ENCODE measurements at regions not wholly inside any gene's neighbourhood (a gene's known extent, or its start where the extent isn't known, plus 50 kb on each side); places are given as distances from the start of the nearest gene placed in this dataset.

DNA sequence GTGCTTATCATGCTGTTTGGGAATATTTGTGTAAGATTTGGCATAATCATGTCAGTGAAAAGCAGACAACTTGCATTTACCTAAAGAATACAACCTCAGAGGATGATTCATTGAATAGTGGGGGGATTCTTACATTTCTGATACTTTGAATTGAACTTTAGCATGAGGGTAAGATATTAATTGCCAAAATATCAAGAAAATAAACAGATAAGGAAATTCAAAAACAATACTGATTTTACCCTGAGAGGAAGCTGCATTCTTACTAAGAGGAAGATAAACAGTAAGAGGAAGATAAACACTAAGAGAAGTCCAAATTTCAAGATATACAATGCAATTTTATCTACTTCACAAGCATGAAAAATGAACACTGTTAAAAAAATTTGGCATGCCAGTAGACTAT is 2564.3 kb upstream of the PCDH20 start:
- Mint-ChIP-seq H3K27ac (no peak overlapping the region), H3K9me3 (no peaks in the 10 kb centered on the region), H3K4me3 (no peak overlapping the region), H3K36me3 (ENCODE audit: low read depth) (no peaks in the 10 kb centered on the region), H3K4me1 (no peaks in the 10 kb centered on the region), H3K27me3 (ENCODE audit: low read depth, poor library complexity) (no peaks in the 10 kb centered on the region)
- DNase-seq, result no peak
- TF ChIP-seq, protein P1, sequence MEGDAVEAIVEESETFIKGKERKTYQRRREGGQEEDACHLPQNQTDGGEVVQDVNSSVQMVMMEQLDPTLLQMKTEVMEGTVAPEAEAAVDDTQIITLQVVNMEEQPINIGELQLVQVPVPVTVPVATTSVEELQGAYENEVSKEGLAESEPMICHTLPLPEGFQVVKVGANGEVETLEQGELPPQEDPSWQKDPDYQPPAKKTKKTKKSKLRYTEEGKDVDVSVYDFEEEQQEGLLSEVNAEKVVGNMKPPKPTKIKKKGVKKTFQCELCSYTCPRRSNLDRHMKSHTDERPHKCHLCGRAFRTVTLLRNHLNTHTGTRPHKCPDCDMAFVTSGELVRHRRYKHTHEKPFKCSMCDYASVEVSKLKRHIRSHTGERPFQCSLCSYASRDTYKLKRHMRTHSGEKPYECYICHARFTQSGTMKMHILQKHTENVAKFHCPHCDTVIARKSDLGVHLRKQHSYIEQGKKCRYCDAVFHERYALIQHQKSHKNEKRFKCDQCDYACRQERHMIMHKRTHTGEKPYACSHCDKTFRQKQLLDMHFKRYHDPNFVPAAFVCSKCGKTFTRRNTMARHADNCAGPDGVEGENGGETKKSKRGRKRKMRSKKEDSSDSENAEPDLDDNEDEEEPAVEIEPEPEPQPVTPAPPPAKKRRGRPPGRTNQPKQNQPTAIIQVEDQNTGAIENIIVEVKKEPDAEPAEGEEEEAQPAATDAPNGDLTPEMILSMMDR (IDR thresholded peaks at IDR 0.05), result no peak

DNA sequence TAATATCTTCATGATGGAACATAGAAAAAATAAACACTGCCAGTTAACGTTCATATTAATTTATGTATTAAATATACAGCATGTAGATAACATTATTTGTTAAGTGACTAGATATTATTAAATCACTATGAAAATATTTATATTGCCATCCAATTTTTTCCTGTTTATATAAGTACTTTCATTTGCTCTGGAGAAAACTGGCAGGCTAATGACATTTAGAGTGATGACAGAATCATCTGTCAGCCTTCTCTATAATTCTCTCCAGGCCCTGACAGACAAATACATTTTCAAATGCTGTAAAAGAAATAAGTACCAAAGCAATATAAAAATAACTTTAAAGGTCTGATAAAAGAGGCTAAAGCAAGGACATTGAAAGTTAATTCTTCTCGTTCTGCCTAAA is 2556.7 kb upstream of the PCDH20 start:
- no peak overlapping the region for H3K27ac Mint-ChIP-seq
- TF ChIP-seq, protein P1 (IDR thresholded peaks at IDR 0.05), result no peak
- H3K27me3 Mint-ChIP-seq (ENCODE audit: low read depth, poor library complexity), result no peaks in the 10 kb centered on the region
- no peaks in the 10 kb centered on the region for H3K36me3 Mint-ChIP-seq (ENCODE audit: low read depth)
- no peaks in the 10 kb centered on the region for H3K4me1 Mint-ChIP-seq
- no peak overlapping the region for H3K4me3 Mint-ChIP-seq
- no peaks in the 10 kb centered on the region for H3K9me3 Mint-ChIP-seq
- no peak for DNase-seq

DNA sequence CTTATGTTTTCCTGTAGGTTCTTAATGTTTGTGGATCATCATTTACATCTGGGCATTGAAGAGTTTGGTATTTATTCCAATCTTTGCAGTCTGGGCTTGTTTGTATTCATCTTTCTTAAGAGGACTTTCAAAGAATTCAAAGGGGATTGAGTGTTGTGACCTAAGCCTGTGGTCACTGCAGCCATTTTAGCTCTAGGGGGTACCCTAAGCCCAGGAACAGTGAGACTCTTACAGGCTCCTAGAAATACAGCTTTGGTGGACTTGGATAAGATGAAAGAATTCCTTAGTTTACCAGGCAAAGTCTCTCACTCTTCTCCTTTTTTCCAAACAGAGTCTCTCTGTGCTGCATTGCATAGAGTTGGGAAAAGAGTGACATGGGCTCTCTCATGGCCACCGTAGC is 2539.0 kb upstream of the PCDH20 start:
- Mint-ChIP-seq H3K27me3 (ENCODE audit: low read depth, poor library complexity) (no peaks in the 10 kb centered on the region), H3K4me1 (no peaks in the 10 kb centered on the region), H3K36me3 (ENCODE audit: low read depth) (no peaks in the 10 kb centered on the region), H3K9me3 (peaks cover 15% of the 10 kb centered on the region), H3K27ac (no peak overlapping the region), H3K4me3 (no peak overlapping the region)
- TF ChIP-seq, protein P1 (IDR thresholded peaks at IDR 0.05), result no peak
- DNase-seq, result no peak

DNA sequence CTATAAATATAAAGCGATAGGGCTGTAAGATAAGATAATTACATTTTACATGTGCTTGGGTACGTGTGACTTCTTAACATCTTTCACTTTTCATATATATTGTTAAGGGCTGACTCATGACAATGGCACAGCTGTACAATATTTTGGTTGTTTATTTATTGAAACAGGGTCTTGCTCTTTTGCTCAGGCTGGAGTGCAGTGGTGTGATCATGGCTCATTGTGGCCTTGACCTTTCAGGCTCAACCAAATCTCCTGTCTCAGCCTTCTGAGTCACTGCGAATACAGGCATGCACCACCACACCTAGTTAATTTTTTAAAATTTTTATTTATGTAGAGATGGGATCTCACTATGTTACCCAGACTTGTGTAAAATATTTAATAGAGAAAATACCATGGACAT is 2532.4 kb upstream of the PCDH20 start:
- TF ChIP-seq, protein P1 (IDR thresholded peaks at IDR 0.05), result no peak
- H3K4me1 Mint-ChIP-seq, result no peaks in the 10 kb centered on the region
- no peak for DNase-seq
- H3K27me3 Mint-ChIP-seq (ENCODE audit: low read depth, poor library complexity), result no peaks in the 10 kb centered on the region
- no peak overlapping the region for H3K4me3 Mint-ChIP-seq
- no peak overlapping the region for H3K27ac Mint-ChIP-seq
- H3K36me3 Mint-ChIP-seq (ENCODE audit: low read depth), result no peaks in the 10 kb centered on the region
- H3K9me3 Mint-ChIP-seq, result no peaks in the 10 kb centered on the region

DNA sequence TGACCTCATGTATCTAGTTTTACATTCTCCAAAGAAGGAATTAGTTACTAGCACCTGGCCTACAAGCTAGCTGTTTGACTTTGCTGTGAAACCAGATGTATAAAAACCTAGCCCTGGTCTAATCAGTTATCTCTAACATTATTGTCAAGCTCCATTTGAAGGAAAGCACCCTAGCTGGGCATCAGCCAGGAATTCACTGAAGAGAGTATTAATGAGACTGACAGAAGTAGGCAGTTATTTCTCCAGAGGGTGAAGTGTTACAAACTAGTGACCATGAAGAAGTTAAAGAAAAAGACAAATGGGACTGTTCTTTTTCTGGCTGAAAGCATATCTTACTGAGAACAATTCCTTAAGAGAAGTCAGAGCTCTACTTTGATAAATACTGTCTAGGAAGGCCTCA is 2529.3 kb upstream of the PCDH20 start:
- Mint-ChIP-seq H3K36me3 (ENCODE audit: low read depth) (no peaks in the 10 kb centered on the region), H3K27me3 (ENCODE audit: low read depth, poor library complexity) (no peaks in the 10 kb centered on the region), H3K9me3 (no peaks in the 10 kb centered on the region), H3K27ac (peak overlapping the region; percentile 18), H3K4me1 (no peaks in the 10 kb centered on the region), H3K4me3 (no peak overlapping the region)
- DNase-seq, result no peak
- TF ChIP-seq, protein P1 (IDR thresholded peaks at IDR 0.05), result no peak

DNA sequence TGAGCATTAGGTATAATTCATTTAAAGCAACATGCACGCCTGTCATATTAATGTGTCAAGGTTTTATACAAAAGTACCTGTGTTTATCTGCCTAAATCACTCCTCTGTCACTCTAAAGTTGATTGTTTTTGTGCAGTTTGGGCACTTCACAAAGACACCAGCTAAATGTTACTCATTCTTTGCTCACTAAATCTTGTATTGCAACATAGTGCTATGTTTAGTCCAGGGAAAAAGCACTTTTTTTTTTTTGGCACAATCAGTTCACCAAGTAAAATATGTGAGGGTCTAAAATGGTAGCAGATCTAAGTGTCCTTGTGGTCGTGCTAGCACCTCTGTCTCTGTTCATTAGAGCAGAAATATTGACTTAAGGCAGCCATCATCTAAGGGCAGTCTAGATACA is 2526.7 kb upstream of the PCDH20 start:
- Mint-ChIP-seq H3K27me3 (ENCODE audit: low read depth, poor library complexity) (no peaks in the 10 kb centered on the region), H3K36me3 (ENCODE audit: low read depth) (no peaks in the 10 kb centered on the region), H3K4me3 (no peak overlapping the region), H3K27ac (no peak overlapping the region), H3K4me1 (no peaks in the 10 kb centered on the region), H3K9me3 (no peaks in the 10 kb centered on the region)
- DNase-seq, result no peak
- TF ChIP-seq, protein P1 (IDR thresholded peaks at IDR 0.05), result no peak
